HG03108 (cell line): ENCODE measurements at regions not wholly inside any gene's neighbourhood (a gene's known extent, or its start where the extent isn't known, plus 50 kb on each side); places are given as distances from the start of the nearest gene placed in this dataset.

Experiments used
- ATAC-seq: cut with Tn5 transposase; IDR thresholded peaks from one replicate; pipeline ENCODE4 v1.9.1; 2021; ENCODE audit warnings: moderate library complexity; ENCODE audit not compliant: unreplicated experiment

GRCh38 chr6:164013480-164014208 is 599.1 kb downstream of the QKI start:
- ATAC-seq: no peak

DNA sequence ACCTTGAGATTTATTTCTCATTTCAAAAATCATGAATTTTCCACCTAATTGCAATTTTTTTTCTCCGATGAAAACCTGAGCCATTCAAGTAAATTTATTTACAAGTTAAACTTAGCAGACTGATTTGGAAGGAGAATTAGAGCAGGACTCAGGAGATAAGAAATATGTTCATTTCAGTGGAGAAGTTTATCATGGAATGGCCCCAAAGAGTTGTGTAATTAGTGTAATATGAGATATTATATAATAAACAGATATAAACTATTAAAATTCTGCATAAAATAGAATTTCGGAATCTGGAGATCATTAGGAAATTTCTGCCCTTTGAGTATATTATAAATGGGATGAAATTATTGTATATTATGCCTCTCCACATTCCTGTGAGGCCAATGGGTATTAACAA is 596.8 kb downstream of the QKI start:
- no peak for ATAC-seq

GRCh38 chr6:164010441-164011103 is 596.1 kb downstream of the QKI start:
- no peak for ATAC-seq

GRCh38 chr6:164008902-164009301 is 594.4 kb downstream of the QKI start:
- ATAC-seq: no peak

GRCh38 chr6:164007881-164008280 is 593.4 kb downstream of the QKI start:
- ATAC-seq: no peak

DNA sequence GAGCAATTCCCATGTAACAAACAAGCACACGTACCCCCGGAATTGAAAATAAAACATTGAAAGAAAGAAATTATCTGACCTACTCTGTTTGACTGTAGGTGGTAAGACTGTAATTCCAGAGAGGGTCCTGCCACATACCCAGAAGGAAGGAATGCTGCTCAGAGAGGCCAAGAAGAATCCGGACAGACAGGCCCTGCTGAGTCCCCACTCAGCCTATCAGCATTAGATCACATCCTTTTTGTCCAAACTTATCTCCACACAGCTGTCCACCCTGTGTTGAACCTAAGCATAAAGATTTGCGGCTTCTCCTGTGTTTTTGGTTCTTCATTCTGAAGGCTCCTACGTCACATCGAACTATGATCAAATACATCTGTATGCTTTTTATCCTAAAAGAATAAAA is 591.9 kb downstream of the QKI start:
- ATAC-seq: no peak

- ATAC-seq: no peak
Measured at GRCh38 chr6:164005004-164005711, 590.6 kb downstream of the QKI start.

DNA sequence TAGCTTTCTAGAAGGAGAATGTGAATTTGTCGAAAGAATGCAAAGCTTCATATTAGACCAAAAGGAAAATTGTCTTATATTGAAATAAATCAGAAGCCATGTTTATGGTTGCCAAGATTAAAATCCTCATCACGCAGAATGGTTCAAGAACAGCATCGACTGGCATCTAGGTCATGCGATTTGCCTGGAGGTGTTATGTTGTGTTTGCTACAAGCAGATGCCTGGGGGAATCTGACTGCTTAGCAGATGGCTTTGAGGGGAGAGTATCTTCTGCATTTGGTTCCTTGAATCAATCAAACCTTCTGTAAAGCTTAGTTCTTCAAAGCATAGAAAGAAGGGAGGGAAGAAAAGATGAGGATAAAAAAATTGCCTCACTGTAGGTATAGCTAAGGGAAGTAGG is 585.8 kb downstream of the QKI start:
- no peak for ATAC-seq

DNA sequence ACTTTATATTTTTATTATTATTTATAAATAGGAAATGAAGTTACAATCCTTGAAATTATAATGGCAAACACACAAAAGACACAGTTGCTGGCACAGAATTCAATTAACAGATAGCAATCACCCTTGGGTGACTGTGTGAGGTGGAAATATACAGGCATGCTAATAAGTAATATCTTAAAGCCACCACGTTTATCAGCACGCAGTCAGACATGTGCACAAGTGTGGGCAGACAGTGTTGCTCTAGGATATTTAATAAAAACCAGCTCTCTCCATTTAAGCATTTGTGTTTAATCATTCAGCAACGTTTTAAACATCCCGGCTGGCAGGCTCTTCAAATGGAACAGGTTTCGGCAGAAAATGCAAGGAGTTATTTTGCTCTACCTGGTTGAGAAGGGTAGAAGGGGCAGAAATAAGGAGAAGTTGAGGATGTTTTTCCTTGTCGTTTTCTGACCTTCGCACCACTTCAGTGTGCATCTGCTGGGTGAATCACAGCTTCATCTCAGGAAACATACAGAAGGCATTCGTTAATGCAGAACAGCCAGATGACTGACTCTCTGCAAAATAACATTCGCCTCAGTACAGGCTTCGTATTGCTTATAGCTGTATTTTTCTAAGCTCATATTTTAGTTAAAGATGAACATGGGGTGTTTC is 585.1 kb downstream of the QKI start:
- no peak for ATAC-seq

DNA sequence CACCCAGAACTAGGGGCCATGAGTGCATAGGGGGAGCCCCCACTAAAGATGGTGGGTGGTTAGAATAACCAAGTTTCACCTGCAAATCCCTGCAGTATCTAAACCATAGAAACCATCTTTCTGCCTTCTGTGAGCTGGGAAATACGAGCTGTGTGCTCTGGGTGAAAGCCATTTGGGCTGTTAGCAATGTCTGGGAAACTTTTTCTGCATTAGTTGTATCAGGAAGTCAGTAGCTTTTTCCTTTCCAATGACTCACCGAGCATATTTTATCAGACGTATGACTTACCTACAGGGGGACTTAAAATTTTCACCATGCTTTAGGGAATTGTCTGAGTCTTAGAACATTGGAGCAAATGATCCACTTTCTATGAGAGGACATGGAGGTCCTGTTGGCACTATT is 584.0 kb downstream of the QKI start:
- ATAC-seq: no peak

- no peak for ATAC-seq
Measured at GRCh38 chr6:163996491-163996890, 582.0 kb downstream of the QKI start.

GRCh38 chr6:163994566-163994965 is 580.0 kb downstream of the QKI start:
- no peak for ATAC-seq

- ATAC-seq: no peak
Measured at GRCh38 chr6:163992701-163993100, 578.2 kb downstream of the QKI start.

DNA sequence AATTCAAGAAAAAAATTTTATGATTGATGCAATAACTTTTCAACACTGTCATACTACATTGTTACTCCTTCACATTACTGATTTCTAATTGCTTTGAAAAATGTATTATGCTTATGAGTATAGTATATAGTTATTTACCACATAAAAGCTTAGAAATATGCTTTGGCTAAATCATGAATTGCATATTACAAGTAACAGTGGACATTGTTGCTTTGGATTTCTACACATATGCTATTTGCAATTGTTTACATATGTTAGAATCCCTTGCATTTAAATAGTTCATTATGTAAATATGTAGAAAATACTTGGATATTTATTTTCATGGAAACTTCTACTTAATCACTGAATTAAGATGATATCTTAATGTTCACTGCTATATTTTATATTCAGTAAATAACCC is 577.5 kb downstream of the QKI start:
- no peak for ATAC-seq

DNA sequence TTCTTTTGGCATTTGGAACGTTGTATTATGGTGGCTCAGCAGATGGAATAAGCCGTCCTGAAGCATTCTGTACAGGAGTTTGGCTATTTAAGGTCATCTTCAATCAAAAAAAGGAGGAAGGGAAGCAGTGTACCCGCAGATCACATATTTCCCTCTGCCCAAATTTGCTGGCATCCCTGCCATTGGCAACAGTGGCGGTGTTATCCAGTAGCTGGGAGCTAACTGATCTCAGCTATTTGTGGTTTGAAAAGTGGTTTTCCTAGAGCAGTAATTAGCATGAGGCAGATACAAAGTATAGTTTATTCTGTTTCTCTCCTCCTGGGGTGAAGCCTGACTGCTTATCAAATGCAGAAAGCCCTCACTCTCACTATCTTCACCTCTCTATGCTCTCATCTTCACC is 576.8 kb downstream of the QKI start:
- no peak for ATAC-seq

DNA sequence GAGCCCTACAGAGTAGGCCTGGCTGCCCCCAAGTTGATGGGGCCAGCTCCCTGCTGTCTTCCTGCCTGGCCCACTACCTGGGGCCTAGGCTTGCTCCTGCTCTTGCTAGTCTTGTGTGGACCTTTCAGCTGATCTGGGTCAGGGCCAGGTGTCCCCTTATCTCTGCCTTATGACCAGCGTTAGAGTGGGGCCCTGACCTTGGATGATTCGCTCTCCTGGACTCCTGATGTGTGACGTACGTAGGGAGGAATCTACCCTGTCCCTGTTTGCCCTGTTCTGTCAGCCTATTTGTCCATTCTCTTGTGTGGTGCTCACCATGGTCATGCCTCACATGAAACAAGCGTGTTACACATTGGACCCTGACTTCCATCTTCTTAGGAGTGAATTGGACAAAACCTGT is 571.8 kb downstream of the QKI start:
- no peak for ATAC-seq

- ATAC-seq: no peak
Measured at GRCh38 chr6:163985710-163986109, 571.2 kb downstream of the QKI start.

GRCh38 chr6:163985040-163985439 is 570.5 kb downstream of the QKI start:
- ATAC-seq: no peak

DNA sequence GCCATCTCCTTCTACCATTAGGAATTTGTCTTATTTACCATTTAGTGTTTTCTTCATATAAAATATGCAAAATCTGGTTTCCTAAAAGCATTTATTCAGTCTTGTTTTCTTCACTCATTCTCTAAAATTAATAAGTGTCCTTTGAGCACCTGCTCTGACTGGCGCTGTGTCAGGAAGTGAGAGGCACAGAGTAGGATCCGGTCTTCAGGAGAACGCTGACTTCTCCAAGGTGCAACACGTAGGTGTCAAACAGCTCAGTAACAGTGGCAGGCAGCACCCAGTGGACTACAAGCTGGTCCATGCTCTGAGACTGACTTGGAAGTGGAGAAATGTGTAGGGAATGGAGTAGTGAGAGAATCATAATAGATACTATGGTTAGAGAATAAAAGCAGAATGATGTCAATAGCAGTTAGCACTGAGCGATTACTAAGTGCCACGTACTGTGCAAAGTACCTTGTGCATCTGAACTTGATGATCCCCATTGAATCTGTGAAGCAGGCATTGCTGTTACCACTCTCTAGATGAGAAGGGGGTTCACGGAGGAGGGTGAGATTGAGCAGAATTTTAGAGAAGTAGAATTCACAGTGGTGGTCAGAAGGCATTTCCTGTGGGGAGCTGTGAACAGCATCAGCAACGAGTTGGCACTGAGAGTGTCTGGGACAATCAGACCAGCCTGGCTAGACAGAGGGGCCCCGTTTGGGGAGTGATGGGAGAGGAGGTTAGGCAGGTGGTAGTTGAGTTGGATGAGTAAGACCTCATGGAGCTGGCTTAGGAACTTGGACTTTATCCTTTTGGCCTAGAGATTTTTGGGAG is 569.8 kb downstream of the QKI start:
- no peak for ATAC-seq

DNA sequence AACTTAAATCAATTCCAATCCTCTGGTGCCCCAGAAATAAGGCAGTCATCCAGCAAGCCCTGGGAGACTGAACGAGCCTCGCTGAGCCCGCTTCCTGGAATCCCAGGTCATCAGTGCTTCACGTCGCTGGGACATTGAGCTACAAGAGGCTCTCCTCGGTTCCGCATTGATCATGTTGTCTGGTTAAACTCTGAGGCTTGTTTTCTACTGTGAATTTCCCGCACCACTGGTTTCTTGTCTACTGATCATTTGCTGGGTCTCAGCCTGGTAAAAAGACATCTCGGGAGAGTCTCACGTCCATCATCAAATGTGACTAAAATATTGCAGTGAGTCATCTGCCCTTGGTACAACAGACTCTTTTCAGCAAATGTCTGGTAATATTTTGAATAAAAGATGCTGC is 569.2 kb downstream of the QKI start:
- no peak for ATAC-seq

- ATAC-seq: no peak
Measured at GRCh38 chr6:163974322-163974721, 559.8 kb downstream of the QKI start.
